ENCODE measurements at regions not wholly inside any gene's neighbourhood (a gene's known extent, or its start where the extent isn't known, plus 50 kb on each side); places are given as distances from the start of the nearest gene placed in this dataset.

DNA sequence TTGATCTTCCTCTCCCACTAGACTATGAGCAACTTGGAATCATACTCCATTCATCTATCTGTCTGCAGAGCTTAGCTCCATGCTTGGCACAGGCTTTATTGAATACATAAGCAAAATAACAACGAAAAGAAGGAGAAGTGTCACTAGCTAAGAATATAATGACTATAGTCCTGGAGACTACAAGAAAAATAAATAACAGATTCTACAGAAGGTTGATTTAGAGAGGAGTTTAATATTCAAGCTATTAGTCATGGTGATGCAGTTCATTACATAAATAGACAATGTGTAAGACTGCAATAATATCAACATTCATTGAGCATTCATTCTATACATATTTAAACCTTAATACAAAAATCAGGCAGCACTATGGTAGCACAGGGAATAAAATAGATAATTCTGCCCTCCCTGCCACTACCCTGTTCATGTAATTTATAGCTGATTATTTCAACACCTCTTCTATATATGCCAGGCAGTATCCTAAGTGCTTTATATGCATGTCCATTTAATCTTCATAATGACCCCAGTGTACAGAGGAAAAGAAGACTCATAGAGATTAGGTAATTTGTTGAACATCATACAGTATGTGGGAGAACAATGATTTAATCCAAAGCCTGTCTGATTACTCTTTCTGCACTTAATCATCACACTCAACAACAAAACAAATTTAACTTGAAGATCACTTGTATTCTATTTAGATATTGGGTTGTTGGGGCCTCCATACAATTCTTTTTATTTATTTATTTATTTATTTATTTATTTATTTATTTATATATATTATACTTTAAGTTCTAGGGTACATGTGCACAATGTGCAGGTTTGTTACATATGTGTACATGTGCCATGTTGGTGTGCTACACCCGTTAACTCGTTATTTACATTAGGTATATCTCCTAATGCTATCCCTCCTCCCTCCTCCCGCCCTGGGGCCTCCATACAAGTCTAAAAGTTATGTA is 165.3 kb downstream of the RNF152 start:
- H2BK15ac ChIP-seq (replicated peaks; ENCODE audit: low read depth): no peak overlapping the region
- H3K27ac ChIP-seq (ENCODE audit: low read depth, low read length): no peak overlapping the region
- no peaks in the 10 kb centered on the region for H3K4me1 ChIP-seq (ENCODE audit: control insufficient read depth, low read depth, low read length)
- H3K4ac ChIP-seq (ENCODE audit: low read depth, low read length): no peak overlapping the region
- H3K23ac ChIP-seq (ENCODE audit: low read length): no peak overlapping the region
- H2BK120ac ChIP-seq (ENCODE audit: low read depth, low read length): no peak overlapping the region
- H3K27me3 ChIP-seq (ENCODE audit: insufficient read depth, low read length, poor library complexity): no peaks in the 10 kb centered on the region
- H3K79me1 ChIP-seq (ENCODE audit: low read length): no peaks in the 10 kb centered on the region
- WGBS (ENCODE audit: extremely low coverage, insufficient coverage, low lambda C conversion rate): no CpG with 5 or more reads among the region's 4 CpGs
- no peaks in the 10 kb centered on the region for H3K36me3 ChIP-seq (ENCODE audit: control insufficient read depth, insufficient read depth, low read length)
- H2BK5ac ChIP-seq (ENCODE audit: low read length): no peak overlapping the region
- H2AK5ac ChIP-seq (ENCODE audit: low read length): no peak overlapping the region
- no peak overlapping the region for H3K9ac ChIP-seq (ENCODE audit: low read length)
- H4K8ac ChIP-seq (ENCODE audit: low read depth, low read length): no peak overlapping the region
- no peak overlapping the region for H3K4me2 ChIP-seq (ENCODE audit: low read length)
- no peaks in the 10 kb centered on the region for H3K79me2 ChIP-seq (ENCODE audit: control insufficient read depth, insufficient read depth, low read length)
- no peak overlapping the region for H3K18ac ChIP-seq (ENCODE audit: low read length)
- H3K4me3 ChIP-seq (ENCODE audit: low read length): no peak overlapping the region
- no peak overlapping the region for H3K56ac ChIP-seq (ENCODE audit: low read length)
- H4K5ac ChIP-seq (ENCODE audit: low read length): no peak overlapping the region
- DNase-seq: no peak

DNA sequence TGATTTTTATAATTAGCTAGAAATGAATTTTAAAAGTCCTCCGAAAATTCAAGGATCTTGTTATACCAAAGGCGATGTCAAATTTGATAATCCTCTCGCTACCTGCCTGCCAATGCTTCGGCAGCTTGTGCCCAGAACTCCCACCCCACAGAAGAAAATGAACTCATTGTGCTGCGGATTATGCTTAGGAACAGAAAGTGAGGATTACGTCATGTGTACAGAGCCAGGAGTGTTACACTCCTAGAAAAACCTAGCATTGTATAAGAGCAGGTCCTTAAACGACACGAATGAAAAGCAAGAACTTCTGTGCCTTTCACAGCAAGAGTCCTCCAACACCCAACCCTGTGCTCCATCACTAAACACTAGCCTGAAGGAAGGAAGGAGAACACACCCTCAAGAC is 168.3 kb downstream of the RNF152 start:
- Histone ChIP-seq H3K9ac (ENCODE audit: low read length) (no peak overlapping the region), H2BK5ac (ENCODE audit: low read length) (no peak overlapping the region), H3K4me3 (ENCODE audit: low read length) (no peak overlapping the region), H3K56ac (ENCODE audit: low read length) (no peak overlapping the region), H3K36me3 (ENCODE audit: control insufficient read depth, insufficient read depth, low read length) (no peaks in the 10 kb centered on the region), H2AK5ac (ENCODE audit: low read length) (no peak overlapping the region), H2BK120ac (ENCODE audit: low read depth, low read length) (no peak overlapping the region), H3K79me2 (ENCODE audit: control insufficient read depth, insufficient read depth, low read length) (no peaks in the 10 kb centered on the region), H2BK15ac (replicated peaks; ENCODE audit: low read depth) (no peak overlapping the region), H3K18ac (ENCODE audit: low read length) (no peak overlapping the region), H3K23ac (ENCODE audit: low read length) (no peak overlapping the region), H3K4me2 (ENCODE audit: low read length) (no peak overlapping the region), H4K8ac (ENCODE audit: low read depth, low read length) (no peak overlapping the region), H3K79me1 (ENCODE audit: low read length) (no peaks in the 10 kb centered on the region), H3K4ac (ENCODE audit: low read depth, low read length) (no peak overlapping the region), H3K4me1 (ENCODE audit: control insufficient read depth, low read depth, low read length) (no peaks in the 10 kb centered on the region), H4K5ac (ENCODE audit: low read length) (no peak overlapping the region), H3K27me3 (ENCODE audit: insufficient read depth, low read length, poor library complexity) (no peaks in the 10 kb centered on the region), H3K27ac (ENCODE audit: low read depth, low read length) (no peak overlapping the region)
- WGBS (ENCODE audit: extremely low coverage, insufficient coverage, low lambda C conversion rate): no CpG with 5 or more reads among the region's 8 CpGs
- no peak for DNase-seq

DNA sequence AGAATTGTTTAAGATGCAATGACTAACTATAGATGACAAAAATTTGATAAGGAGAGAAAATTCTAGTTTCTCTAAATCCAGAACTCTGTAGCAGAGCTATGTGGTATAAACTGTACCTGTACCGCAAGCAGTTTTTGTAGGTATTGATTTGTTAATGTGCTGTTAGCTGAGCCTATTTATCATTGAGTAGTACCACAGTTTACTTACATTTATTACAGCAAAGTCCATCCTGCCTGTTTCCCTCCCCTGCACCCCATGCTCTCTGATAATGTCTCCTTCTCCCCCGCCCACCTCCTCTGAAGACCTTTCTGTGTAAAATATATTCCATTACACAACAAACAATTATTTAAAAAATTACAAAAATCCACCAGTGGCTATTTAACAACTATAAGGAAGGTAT is 170.6 kb downstream of the RNF152 start:
- H3K23ac ChIP-seq (ENCODE audit: low read length): no peak overlapping the region
- H2BK15ac ChIP-seq (replicated peaks; ENCODE audit: low read depth): no peak overlapping the region
- H3K27ac ChIP-seq (ENCODE audit: low read depth, low read length): no peak overlapping the region
- H3K4ac ChIP-seq (ENCODE audit: low read depth, low read length): no peak overlapping the region
- no peaks in the 10 kb centered on the region for H3K36me3 ChIP-seq (ENCODE audit: control insufficient read depth, insufficient read depth, low read length)
- H3K79me2 ChIP-seq (ENCODE audit: control insufficient read depth, insufficient read depth, low read length): no peaks in the 10 kb centered on the region
- H2AK5ac ChIP-seq (ENCODE audit: low read length): no peak overlapping the region
- no peak overlapping the region for H4K5ac ChIP-seq (ENCODE audit: low read length)
- H2BK120ac ChIP-seq (ENCODE audit: low read depth, low read length): no peak overlapping the region
- no peak for DNase-seq
- no CpG with 5 or more reads among the region's 2 CpGs for WGBS (ENCODE audit: extremely low coverage, insufficient coverage, low lambda C conversion rate)
- H2BK5ac ChIP-seq (ENCODE audit: low read length): no peak overlapping the region
- H3K9ac ChIP-seq (ENCODE audit: low read length): no peak overlapping the region
- no peak overlapping the region for H3K18ac ChIP-seq (ENCODE audit: low read length)
- no peaks in the 10 kb centered on the region for H3K27me3 ChIP-seq (ENCODE audit: insufficient read depth, low read length, poor library complexity)
- H3K4me3 ChIP-seq (ENCODE audit: low read length): no peak overlapping the region
- no peak overlapping the region for H3K56ac ChIP-seq (ENCODE audit: low read length)
- H4K8ac ChIP-seq (ENCODE audit: low read depth, low read length): no peak overlapping the region
- no peaks in the 10 kb centered on the region for H3K4me1 ChIP-seq (ENCODE audit: control insufficient read depth, low read depth, low read length)
- no peak overlapping the region for H3K4me2 ChIP-seq (ENCODE audit: low read length)
- no peaks in the 10 kb centered on the region for H3K79me1 ChIP-seq (ENCODE audit: low read length)

- no peak overlapping the region for H3K27ac ChIP-seq (ENCODE audit: low read depth, low read length)
- H3K4me3 ChIP-seq (ENCODE audit: low read length): no peak overlapping the region
- no peaks in the 10 kb centered on the region for H3K79me2 ChIP-seq (ENCODE audit: control insufficient read depth, insufficient read depth, low read length)
- no peak overlapping the region for H2BK15ac ChIP-seq (replicated peaks; ENCODE audit: low read depth)
- H3K79me1 ChIP-seq (ENCODE audit: low read length): no peaks in the 10 kb centered on the region
- H3K36me3 ChIP-seq (ENCODE audit: control insufficient read depth, insufficient read depth, low read length): no peaks in the 10 kb centered on the region
- H3K4ac ChIP-seq (ENCODE audit: low read depth, low read length): no peak overlapping the region
- H3K23ac ChIP-seq (ENCODE audit: low read length): no peak overlapping the region
- H3K4me2 ChIP-seq (ENCODE audit: low read length): no peak overlapping the region
- DNase-seq: no peak
- no CpG with 5 or more reads among the region's 5 CpGs for WGBS (ENCODE audit: extremely low coverage, insufficient coverage, low lambda C conversion rate)
- H3K9ac ChIP-seq (ENCODE audit: low read length): no peak overlapping the region
- no peak overlapping the region for H2AK5ac ChIP-seq (ENCODE audit: low read length)
- no peaks in the 10 kb centered on the region for H3K27me3 ChIP-seq (ENCODE audit: insufficient read depth, low read length, poor library complexity)
- no peak overlapping the region for H2BK5ac ChIP-seq (ENCODE audit: low read length)
- H3K56ac ChIP-seq (ENCODE audit: low read length): no peak overlapping the region
- no peaks in the 10 kb centered on the region for H3K4me1 ChIP-seq (ENCODE audit: control insufficient read depth, low read depth, low read length)
- no peak overlapping the region for H3K18ac ChIP-seq (ENCODE audit: low read length)
- no peak overlapping the region for H4K5ac ChIP-seq (ENCODE audit: low read length)
- H2BK120ac ChIP-seq (ENCODE audit: low read depth, low read length): no peak overlapping the region
- no peak overlapping the region for H4K8ac ChIP-seq (ENCODE audit: low read depth, low read length)
Measured at GRCh38 chr18:61720496-61720895, 172.3 kb downstream of the RNF152 start.

DNA sequence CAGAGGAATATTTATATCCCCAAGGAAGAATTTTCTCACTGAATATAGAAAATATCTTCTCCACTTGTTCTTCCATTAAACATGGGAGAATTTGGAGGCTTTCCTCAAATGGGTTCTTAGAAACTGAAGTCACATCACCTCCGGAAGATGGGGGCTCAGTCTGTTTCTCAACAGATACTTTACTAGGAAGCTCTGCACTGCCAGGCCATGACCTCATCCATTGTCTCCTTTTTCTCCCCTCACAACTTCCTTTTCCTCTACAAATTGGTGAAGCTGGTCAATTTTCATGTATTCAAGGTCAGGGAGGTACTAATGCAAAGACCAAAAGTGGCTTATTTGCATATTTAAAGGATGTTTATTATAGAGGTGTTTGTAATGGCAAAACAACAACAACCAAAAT is 173.1 kb downstream of the RNF152 start:
- Histone ChIP-seq H3K56ac (ENCODE audit: low read length) (no peak overlapping the region), H3K23ac (ENCODE audit: low read length) (no peak overlapping the region), H3K36me3 (ENCODE audit: control insufficient read depth, insufficient read depth, low read length) (no peaks in the 10 kb centered on the region), H3K27ac (ENCODE audit: low read depth, low read length) (no peak overlapping the region), H3K79me2 (ENCODE audit: control insufficient read depth, insufficient read depth, low read length) (no peaks in the 10 kb centered on the region), H2AK5ac (ENCODE audit: low read length) (no peak overlapping the region), H3K18ac (ENCODE audit: low read length) (no peak overlapping the region), H3K4me2 (ENCODE audit: low read length) (no peak overlapping the region), H3K79me1 (ENCODE audit: low read length) (no peaks in the 10 kb centered on the region), H3K4me3 (ENCODE audit: low read length) (no peak overlapping the region), H3K4me1 (ENCODE audit: control insufficient read depth, low read depth, low read length) (no peaks in the 10 kb centered on the region), H2BK120ac (ENCODE audit: low read depth, low read length) (no peak overlapping the region), H2BK15ac (replicated peaks; ENCODE audit: low read depth) (no peak overlapping the region), H4K8ac (ENCODE audit: low read depth, low read length) (no peak overlapping the region), H3K9ac (ENCODE audit: low read length) (no peak overlapping the region), H2BK5ac (ENCODE audit: low read length) (no peak overlapping the region), H4K5ac (ENCODE audit: low read length) (no peak overlapping the region), H3K4ac (ENCODE audit: low read depth, low read length) (no peak overlapping the region), H3K27me3 (ENCODE audit: insufficient read depth, low read length, poor library complexity) (no peaks in the 10 kb centered on the region)
- DNase-seq: no peak
- no CpG with 5 or more reads among the region's 1 CpG for WGBS (ENCODE audit: extremely low coverage, insufficient coverage, low lambda C conversion rate)

GRCh38 chr18:61718944-61719343 is 173.9 kb downstream of the RNF152 start:
- Histone ChIP-seq H3K4me2 (ENCODE audit: low read length) (no peak overlapping the region), H2BK15ac (replicated peaks; ENCODE audit: low read depth) (no peak overlapping the region), H3K36me3 (ENCODE audit: control insufficient read depth, insufficient read depth, low read length) (no peaks in the 10 kb centered on the region), H2BK120ac (ENCODE audit: low read depth, low read length) (no peak overlapping the region), H3K23ac (ENCODE audit: low read length) (no peak overlapping the region), H3K4ac (ENCODE audit: low read depth, low read length) (no peak overlapping the region), H3K9ac (ENCODE audit: low read length) (no peak overlapping the region), H3K79me2 (ENCODE audit: control insufficient read depth, insufficient read depth, low read length) (no peaks in the 10 kb centered on the region), H3K27me3 (ENCODE audit: insufficient read depth, low read length, poor library complexity) (no peaks in the 10 kb centered on the region), H3K4me1 (ENCODE audit: control insufficient read depth, low read depth, low read length) (no peaks in the 10 kb centered on the region), H3K4me3 (ENCODE audit: low read length) (no peak overlapping the region), H3K56ac (ENCODE audit: low read length) (no peak overlapping the region), H2AK5ac (ENCODE audit: low read length) (no peak overlapping the region), H3K79me1 (ENCODE audit: low read length) (no peaks in the 10 kb centered on the region), H4K8ac (ENCODE audit: low read depth, low read length) (no peak overlapping the region), H2BK5ac (ENCODE audit: low read length) (no peak overlapping the region), H3K18ac (ENCODE audit: low read length) (no peak overlapping the region), H4K5ac (ENCODE audit: low read length) (no peak overlapping the region), H3K27ac (ENCODE audit: low read depth, low read length) (no peak overlapping the region)
- DNase-seq: no peak
- WGBS (ENCODE audit: extremely low coverage, insufficient coverage, low lambda C conversion rate): no CpG with 5 or more reads among the region's 3 CpGs

Measured in mesendoderm (in vitro differentiated cells).